Activated T-cell treated with anti-CD3 and anti-CD28 coated beads for 48 hours (primary cell): ENCODE measurements at regions not wholly inside any gene's neighbourhood (a gene's known extent, or its start where the extent isn't known, plus 50 kb on each side); places are given as distances from the start of the nearest gene placed in this dataset.
"Not testable (repeated sequence)": the region's sequence is repeated elsewhere in the genome, so short reads cannot be mapped to it uniquely, and the experiment has no call there.

Experiments
- DNase-seq: peaks from one replicate; pipeline ENCODE4 v3.0.0-alpha.2; 2020; ENCODE audit warnings: low read depth

- no peak for DNase-seq
Observed at GRCh38 chr9:110093871-110094270, 114.1 kb downstream of the C9orf152 start.

- no peak for DNase-seq
Observed at GRCh38 chr9:110095161-110095595, 112.8 kb downstream of the C9orf152 start.

DNA sequence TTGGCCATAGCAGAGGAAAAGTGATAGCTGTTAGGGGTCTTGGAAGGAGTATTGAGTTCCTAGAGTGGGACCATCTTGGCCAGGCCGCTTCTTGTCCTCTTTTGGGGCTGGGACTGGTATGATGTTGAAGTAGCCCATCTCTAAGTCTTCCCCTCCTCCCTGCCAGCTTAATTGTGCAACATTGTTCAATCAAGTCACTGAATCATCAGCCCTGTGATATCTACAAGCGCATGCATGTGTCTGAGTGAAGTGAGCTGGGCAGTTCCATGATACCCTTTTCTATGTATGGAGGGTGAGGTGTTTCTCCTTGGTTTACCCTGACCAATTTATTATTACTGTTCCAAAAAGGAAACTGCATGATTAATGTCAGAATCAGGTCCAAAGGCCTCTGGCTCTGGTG is 112.2 kb downstream of the C9orf152 start:
- no peak for DNase-seq

GRCh38 chr9:110096674-110097073 is 111.3 kb downstream of the C9orf152 start:
- not testable (repeated sequence) for DNase-seq

- DNase-seq, result no peak
Observed at GRCh38 chr9:110099236-110100095, 108.5 kb downstream of the C9orf152 start.

GRCh38 chr9:110101531-110102161 is 106.3 kb downstream of the C9orf152 start:
- no peak for DNase-seq

GRCh38 chr9:110103257-110103656 is 104.7 kb downstream of the C9orf152 start:
- no peak for DNase-seq

- no peak for DNase-seq
Observed at GRCh38 chr9:110104261-110104809, 103.6 kb downstream of the C9orf152 start.

- DNase-seq, result no peak
Observed at GRCh38 chr9:110105107-110105506, 102.9 kb downstream of the C9orf152 start.

DNA sequence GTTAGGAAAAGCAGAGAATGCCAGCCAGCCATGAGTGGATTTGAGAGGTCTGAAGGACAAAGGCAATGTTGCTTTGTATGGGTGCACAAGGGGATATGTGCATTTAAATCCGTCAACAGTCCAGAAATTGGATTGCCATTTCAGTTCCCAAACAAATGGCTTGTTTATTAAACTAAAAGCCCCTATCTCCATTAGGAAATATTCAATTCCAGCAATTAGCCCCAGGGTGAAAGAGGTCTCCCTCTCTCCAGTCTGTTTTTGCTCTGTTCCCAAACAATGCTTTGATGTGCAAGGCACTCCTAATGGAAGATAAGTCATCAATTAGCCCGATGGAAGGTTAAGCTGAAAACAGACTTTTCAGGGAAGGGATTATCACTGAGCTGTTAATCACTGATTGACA is 101.3 kb downstream of the C9orf152 start:
- no peak for DNase-seq

GRCh38 chr9:110109333-110110092 is 98.4 kb downstream of the C9orf152 start:
- DNase-seq, result no peak

GRCh38 chr9:110110154-110110553 is 97.8 kb downstream of the C9orf152 start:
- no peak for DNase-seq

GRCh38 chr9:110111868-110112267 is 96.1 kb downstream of the C9orf152 start:
- DNase-seq, result no peak

DNA sequence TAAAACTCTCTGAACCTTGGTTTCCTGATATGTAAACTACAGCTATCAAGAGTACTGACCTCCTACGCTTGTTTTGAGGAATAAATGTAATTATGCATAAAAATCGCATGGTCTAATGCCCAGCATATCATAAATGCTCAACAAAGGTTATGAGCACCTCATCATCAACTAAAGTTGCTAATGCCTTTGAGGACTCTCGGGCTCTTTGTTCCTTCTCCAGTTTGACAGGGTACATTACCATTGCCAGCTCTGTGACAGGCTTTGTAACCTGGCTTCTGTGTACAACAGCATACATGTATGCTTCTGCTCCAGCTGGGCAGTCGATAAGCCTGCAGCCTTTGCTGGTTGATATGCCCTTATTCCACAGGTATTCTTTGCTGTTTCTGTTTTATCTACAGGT is 95.2 kb downstream of the C9orf152 start:
- DNase-seq, result no peak

DNA sequence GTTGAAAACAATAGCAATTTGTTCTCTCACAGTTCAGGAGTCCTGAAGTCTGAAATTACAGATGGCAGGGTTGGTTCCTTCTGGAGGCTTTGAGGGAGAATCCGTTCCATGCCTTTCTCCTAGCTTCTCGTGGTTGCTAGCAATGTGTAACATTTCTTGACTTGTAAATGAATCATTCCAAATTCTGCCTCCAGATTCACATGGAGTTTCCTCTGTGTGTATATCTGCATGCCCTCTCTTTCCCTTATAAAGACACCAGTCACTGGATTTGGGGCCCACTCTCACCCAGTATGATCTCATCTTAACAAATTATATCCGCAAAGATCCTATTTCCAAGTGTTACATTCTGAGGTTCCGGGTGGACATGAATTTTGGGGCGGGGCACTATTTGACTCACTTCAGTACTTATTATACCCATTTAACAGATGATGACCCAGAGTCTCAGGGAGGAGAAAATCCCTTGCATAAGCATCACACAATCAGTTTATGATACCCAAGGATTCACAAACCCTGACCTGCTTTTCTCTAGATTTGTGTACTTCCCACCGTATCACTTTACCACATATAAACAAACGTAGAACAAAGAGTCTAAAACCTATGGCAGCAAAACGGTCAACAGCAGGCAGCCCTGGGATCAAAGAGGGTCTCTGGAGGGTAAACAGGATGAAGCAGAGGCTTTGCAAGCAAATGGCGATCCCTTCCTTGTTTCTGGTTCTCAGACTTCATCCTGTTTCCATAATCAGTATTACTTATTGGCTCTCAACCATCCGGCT is 93.7 kb downstream of the C9orf152 start:
- DNase-seq, result no peak

DNA sequence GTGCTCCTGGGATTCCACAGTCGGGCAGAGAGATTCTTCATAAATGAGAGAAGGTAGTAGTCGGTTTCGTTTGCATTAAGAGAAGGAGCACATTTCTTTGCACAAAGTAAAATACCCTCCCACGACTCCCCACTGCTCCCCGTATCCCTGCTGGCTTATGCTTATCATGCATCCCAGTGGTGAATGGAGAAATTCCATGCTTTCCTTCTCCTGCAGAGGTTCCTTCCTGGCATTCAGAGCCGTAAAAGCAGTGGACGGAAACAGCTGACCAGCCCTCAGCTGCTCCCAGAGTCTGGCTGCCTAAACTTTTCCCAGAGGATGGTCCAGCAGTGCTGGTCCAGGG is 93.1 kb downstream of the C9orf152 start:
- DNase-seq, result no peak

DNA sequence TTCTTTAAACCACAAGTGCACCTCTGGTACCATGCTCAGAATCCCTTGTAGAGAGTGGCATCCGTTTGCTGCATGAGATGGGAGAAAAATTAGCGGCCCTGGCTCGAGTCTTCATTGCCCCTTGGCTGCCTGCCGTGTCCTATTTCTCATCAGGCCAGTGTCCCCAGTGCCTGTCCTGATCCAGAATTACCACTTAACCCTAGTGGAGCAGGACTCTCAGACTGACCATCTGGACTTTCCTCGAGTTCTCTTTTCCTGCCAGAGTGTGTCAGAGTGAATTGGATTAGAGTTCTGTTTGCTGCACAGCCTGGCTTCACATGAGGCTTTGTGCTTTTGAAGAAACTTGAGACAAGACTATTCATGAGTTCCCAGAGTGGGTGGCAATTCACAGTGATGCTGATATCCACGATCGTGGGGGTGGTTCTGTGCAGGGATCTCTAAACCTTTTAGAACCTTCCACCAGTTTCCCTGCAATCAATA is 92.6 kb downstream of the C9orf152 start:
- DNase-seq, result no peak

DNA sequence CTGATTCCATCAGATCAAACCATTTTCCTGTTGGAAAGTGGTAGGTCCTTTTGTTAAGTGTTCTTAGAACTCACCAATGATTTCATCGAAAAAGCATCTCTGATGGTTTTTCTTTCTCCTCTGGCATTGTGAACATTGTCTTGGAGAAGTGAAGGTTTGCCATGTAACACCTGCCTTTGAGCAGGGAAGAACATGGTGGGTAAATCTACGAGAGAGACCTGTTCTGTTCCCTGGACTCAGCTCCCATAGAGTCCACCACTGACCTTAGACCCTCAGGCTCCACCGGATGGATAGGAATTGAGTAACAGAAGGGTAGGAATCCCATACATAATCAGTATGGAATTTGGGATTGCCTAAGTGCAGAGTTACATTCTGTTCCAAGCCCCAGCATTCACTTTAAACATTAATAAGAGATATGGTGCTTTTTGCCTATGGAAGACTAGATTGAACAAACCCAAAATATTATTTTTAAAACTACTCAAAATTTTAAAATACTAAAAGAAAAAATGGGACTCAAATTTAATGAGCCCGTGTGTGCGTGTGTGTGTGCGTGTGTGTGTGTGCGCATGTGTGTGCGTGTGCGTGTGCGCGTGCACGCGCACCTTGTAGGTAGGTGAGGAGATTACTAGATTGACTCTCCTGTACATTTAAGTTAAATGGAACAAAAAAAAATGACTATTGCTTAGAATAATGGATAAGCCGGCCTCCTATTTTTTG is 92.0 kb downstream of the C9orf152 start:
- no peak for DNase-seq

DNA sequence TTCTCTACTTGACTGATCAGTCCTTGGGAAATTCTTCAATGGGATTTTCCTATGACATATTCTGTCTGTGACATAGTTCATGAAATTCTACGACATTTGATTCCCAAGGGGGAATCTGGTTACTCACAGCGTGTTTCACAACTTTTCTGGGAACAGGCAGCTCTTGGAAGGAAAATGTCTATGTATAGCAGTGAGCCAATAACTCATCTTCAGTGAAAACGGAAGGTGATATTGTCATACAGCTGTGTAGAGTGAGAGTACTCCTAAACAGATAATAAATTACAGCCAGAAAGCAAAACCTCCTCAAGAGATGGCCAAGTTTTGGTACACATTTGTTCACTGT is 91.4 kb downstream of the C9orf152 start:
- DNase-seq, result no peak

GRCh38 chr9:110121170-110121569 is 86.8 kb downstream of the C9orf152 start:
- no peak for DNase-seq
